T-cell (primary cell): ENCODE measurements at regions not wholly inside any gene's neighbourhood (a gene's known extent, or its start where the extent isn't known, plus 50 kb on each side); places are given as distances from the start of the nearest gene placed in this dataset.

Source experiments
- ATAC-seq, 4 experiments: fragments of 200-7000 bp in 3 of 4; fragments of 150-1000 bp in 1 of 4; cut with Tn5 transposase; replicated peaks in 1 of 4; 1 replicate in 3 of 4; 2 replicates in 1 of 4; pipeline ENCODE4 v1.10.0; 2021; ENCODE audit warnings: moderate library complexity in 3 of 4, mild to moderate bottlenecking in 2 of 4, moderate number of reproducible peaks in 1 of 4
- CTCF ChIA-PET, 2 donors: fragments of 300-600 bp; sonication (Branson Sonifier 250); formaldehyde crosslinking; loops; one replicate each; lab custom pipeline; 2022; ENCODE audit warnings: antibody characterized with exemption in 2 of 2; lab: Charles Lee
- POLR2A ChIA-PET, 2 donors: fragments of 300-600 bp; sonication (Branson Sonifier 250); formaldehyde crosslinking; loops; one replicate each; lab custom pipeline; 2022; ENCODE audit warnings: antibody characterized with exemption in 2 of 2; lab: Charles Lee
- DNase-seq, 35 experiments: peaks; one replicate each; pipeline versions ENCODE4 v3.0.0 to v3.0.0-alpha.2; 2013 to 2023
- H3K27ac ChIP-seq: one replicate; pipeline ENCODE4 v1.5.1; 2013; ENCODE audit warnings: low read length
- H3K27me3 ChIP-seq, 2 experiments: replicated peaks in 1 of 2; 1 replicate in 1 of 2; 2 replicates in 1 of 2; pipeline versions ENCODE4 v1.6.1 to v1.7.0; 2013; ENCODE audit warnings: low read length in 1 of 2, mixed read lengths in 1 of 2; ENCODE audit not compliant: control insufficient read depth in 2 of 2, insufficient read depth in 2 of 2; ENCODE audit errors: extremely low read depth in 1 of 2
- H3K36me3 ChIP-seq, 2 donors: 1 replicate in 1 of 2; 2 replicates in 1 of 2; pipeline versions ENCODE4 v1.6.1 to v1.7.0; 2013; ENCODE audit warnings: low read length in 1 of 2; ENCODE audit not compliant: control insufficient read depth in 2 of 2, insufficient read depth in 1 of 2; ENCODE audit errors: extremely low read depth in 1 of 2
- H3K4me1 ChIP-seq, 2 experiments: 1 replicate in 1 of 2; 2 replicates in 1 of 2; pipeline versions ENCODE4 v1.6.1 to v1.7.0; 2013; ENCODE audit warnings: low read length in 2 of 2, mixed read lengths in 1 of 2; ENCODE audit not compliant: insufficient read depth in 2 of 2, control insufficient read depth in 1 of 2; ENCODE audit errors: extremely low read depth in 1 of 2
- H3K4me3 ChIP-seq, 2 donors: 1 replicate in 1 of 2; 2 replicates in 1 of 2; pipeline versions ENCODE4 v1.5.1 to v1.7.0; 2013; ENCODE audit warnings: mild to moderate bottlenecking in 2 of 2, low read length in 1 of 2, moderate library complexity in 1 of 2; ENCODE audit not compliant: control insufficient read depth in 1 of 2; ENCODE audit errors: extremely low read depth in 1 of 2
- H3K9me3 ChIP-seq: 2 replicates; pipeline ENCODE4 v1.7.0; 2013
- H3K27ac Mint-ChIP-seq, 2 donors: one replicate each; pipeline ENCODE4 v1.8.0; 2020 to 2021; ENCODE audit warnings: mild to moderate bottlenecking in 2 of 2, mixed read lengths in 2 of 2
- H3K27me3 Mint-ChIP-seq, 2 donors: one replicate each; pipeline ENCODE4 v1.8.0; 2021 to 2022; ENCODE audit warnings: mixed read lengths in 2 of 2
- H3K36me3 Mint-ChIP-seq: one replicate; pipeline ENCODE4 v1.8.0; 2021; ENCODE audit warnings: mixed read lengths
- H3K4me1 Mint-ChIP-seq, 3 donors: one replicate each; pipeline ENCODE4 v1.8.0; 2020 to 2022; ENCODE audit warnings: mixed read lengths in 3 of 3, mild to moderate bottlenecking in 1 of 3
- H3K4me3 Mint-ChIP-seq, 3 donors: one replicate each; pipeline ENCODE4 v1.8.0; 2020 to 2022; ENCODE audit warnings: mild to moderate bottlenecking in 3 of 3, mixed read lengths in 3 of 3, moderate library complexity in 3 of 3
- H3K9me3 Mint-ChIP-seq, 3 donors: one replicate each; pipeline ENCODE4 v1.8.0; 2020 to 2022; ENCODE audit warnings: mixed read lengths in 3 of 3
- WGBS: methylation state at CpG from one replicate; pipeline ENCODE4 v1.1.5; 2013; ENCODE audit warnings: missing lambda C conversion rate; ENCODE audit not compliant: insufficient coverage; 5-methylcytosine and 5-hydroxymethylcytosine counted together

DNA sequence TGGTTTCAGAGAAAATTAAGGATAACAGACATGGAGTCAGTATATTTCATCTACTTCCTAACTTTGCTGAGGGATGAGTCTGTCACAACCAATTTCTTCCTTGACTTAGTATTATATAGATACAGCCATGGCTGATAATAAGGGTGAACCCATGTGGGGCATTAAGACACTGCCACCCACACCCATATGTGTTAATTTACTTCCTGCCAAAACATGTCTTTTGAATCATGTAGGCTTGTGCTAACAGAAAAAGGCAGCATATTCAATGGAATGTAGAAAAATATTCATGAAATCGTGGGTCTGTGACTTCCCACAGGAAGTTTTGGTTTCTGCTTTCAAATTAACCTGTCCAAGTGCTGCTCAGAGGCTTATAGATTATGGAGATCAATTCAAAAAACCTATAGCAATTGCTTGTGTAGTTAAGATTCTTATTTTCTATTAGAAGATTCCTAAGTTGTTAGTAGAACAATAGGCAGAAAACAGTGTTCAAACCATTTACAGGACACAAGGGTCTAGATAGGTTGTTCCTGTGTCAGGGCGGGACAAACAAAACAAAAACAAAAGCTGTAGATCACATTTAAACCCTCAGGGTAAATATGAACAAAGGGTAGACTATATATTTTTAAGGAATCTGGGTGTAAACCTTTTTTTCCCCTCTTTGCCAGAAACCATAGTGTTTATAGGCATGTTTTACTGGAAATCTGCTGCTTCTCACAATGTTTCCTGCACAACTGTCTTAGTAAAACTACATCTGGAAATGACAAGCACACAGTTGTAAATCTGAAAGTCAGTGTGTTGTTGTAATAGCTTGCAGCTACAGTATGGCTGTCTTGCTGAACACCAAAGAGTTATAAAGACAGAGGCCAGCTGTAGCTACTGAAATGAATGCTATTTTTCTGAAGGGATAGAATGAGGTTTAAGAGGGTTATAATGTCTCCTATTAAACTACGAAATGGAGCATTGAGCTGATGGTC lies 691.2 kb downstream of the EPHA4 start:
- DNase-seq: no peak
- Mint-ChIP-seq H3K27ac (no peak overlapping the region), H3K27me3 (peaks cover 0 to 3% of the 10 kb centered on the region in 2 donors), H3K4me3 (no peak overlapping the region), H3K9me3 (no peaks in the 10 kb centered on the region), H3K36me3 (no peaks in the 10 kb centered on the region), H3K4me1 (no peaks in the 10 kb centered on the region)
- CTCF ChIA-PET: no interaction called here
- Histone ChIP-seq H3K27ac (no peak overlapping the region), H3K4me3 (no peak overlapping the region), H3K36me3 (no peaks in the 10 kb centered on the region), H3K4me1 (no peaks in the 10 kb centered on the region), H3K27me3 (no peaks in the 10 kb centered on the region), H3K9me3 (no peaks in the 10 kb centered on the region)
- no peak for ATAC-seq
- POLR2A ChIA-PET: no interaction called here
- WGBS: no CpG with 5 or more reads among the region's 3 CpGs

DNA sequence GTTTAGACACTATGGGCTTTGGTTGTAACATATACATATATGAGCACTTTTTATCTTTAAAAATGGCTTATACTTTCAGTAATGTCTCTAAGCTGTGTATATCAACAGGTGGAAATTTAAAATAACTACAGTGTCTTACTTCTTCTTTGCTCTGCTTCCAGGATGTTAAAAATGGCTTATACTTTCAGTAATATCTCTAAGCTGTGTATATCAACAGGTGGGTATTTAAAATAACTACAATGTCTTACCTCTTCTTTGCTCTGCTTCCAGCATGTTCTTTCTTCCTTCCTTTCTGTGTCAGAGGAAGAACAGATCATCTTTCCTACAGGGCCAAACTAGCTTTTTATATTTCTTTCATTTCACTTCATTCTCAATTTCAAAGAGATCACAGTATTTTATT lies 689.6 kb downstream of the EPHA4 start:
- Histone ChIP-seq H3K4me3 (no peak overlapping the region), H3K4me1 (no peaks in the 10 kb centered on the region), H3K27ac (no peak overlapping the region), H3K36me3 (no peaks in the 10 kb centered on the region), H3K9me3 (no peaks in the 10 kb centered on the region), H3K27me3 (no peaks in the 10 kb centered on the region)
- CTCF ChIA-PET: interaction anchor here in 1 of 2 donors (0.6 to 1.1 kb wide), 2 partner anchors 12 to 194 kb away, joined by 3 read pairs; no protein-coding TSS in a partner anchor
- POLR2A ChIA-PET: no interaction called here
- Mint-ChIP-seq H3K9me3 (no peaks in the 10 kb centered on the region), H3K4me3 (no peak overlapping the region), H3K36me3 (no peaks in the 10 kb centered on the region), H3K27me3 (peaks cover 0 to 3% of the 10 kb centered on the region in 2 donors), H3K4me1 (no peaks in the 10 kb centered on the region), H3K27ac (no peak overlapping the region)
- ATAC-seq (no peak), DNase-seq (no peak)

DNA sequence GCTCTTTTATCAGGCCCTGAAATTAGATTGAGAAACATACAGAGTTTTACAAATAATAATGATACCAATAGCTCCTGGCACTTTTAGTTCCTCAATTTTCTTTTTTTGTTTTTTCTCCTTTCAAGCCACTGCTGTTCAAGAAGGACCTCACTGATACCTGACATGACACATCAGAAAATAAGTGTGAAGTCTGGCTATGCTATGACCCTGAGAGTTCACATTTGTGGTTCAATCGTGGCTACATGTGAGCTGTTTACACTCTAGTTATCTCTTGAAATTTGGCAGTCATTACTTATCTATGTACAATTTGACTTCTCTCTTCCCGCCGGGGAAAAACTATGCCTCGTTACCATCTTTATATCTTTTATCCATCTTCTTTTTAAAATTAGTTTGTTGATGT lies 686.5 kb downstream of the EPHA4 start:
- Mint-ChIP-seq H3K36me3 (no peaks in the 10 kb centered on the region), H3K4me3 (no peak overlapping the region), H3K27ac (no peak overlapping the region), H3K4me1 (no peaks in the 10 kb centered on the region), H3K27me3 (peaks cover 0 to 3% of the 10 kb centered on the region in 2 donors), H3K9me3 (no peaks in the 10 kb centered on the region)
- ChIA-PET CTCF (no interaction called here), POLR2A (no interaction called here)
- no CpG with 5 or more reads among the region's 4 CpGs for WGBS
- DNase-seq: no peak
- Histone ChIP-seq H3K36me3 (no peaks in the 10 kb centered on the region), H3K9me3 (no peaks in the 10 kb centered on the region), H3K4me1 (no peaks in the 10 kb centered on the region), H3K27me3 (no peaks in the 10 kb centered on the region), H3K27ac (no peak overlapping the region), H3K4me3 (no peak overlapping the region)
- no peak for ATAC-seq

DNA sequence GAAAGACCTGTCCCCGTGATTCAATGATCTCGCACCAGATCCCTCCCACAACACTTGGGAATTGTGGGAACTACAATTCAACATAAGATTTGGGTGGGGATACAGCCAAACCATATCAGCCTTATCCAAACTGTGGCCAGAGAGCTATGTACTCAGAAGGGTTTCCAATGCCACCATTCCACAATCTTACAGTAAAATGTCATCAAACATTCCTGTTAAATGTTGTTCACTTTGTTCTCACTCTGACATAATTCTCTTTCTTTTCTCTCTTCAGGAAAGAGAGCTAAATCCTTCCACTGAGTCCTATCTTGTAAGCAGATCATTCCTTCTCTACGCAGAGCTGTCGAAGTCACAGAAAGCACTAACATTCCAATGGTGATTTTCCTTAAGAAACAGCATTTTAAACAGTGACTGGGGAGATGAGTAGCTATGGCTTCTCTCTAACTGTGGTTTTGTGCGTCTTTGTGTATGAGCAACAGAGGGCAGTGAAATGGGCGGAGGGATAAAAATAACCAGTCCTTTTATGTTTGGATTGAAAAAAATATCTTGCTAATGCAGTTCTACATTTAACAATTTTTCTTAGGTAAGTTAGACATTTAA lies 684.7 kb downstream of the EPHA4 start:
- Histone ChIP-seq H3K4me3 (no peak overlapping the region), H3K36me3 (no peaks in the 10 kb centered on the region), H3K4me1 (no peaks in the 10 kb centered on the region), H3K9me3 (no peaks in the 10 kb centered on the region), H3K27me3 (peaks cover 0 to 4% of the 10 kb centered on the region in 2 experiments), H3K27ac (no peak overlapping the region)
- Mint-ChIP-seq H3K4me1 (no peaks in the 10 kb centered on the region), H3K27ac (no peak overlapping the region), H3K27me3 (peaks cover 0 to 5% of the 10 kb centered on the region in 2 donors), H3K9me3 (no peaks in the 10 kb centered on the region), H3K4me3 (no peak overlapping the region), H3K36me3 (no peaks in the 10 kb centered on the region)
- POLR2A ChIA-PET: no interaction called here
- WGBS: no CpG with 5 or more reads among the region's 6 CpGs
- ATAC-seq (no peak), DNase-seq (no peak)
- CTCF ChIA-PET: no interaction called here

DNA sequence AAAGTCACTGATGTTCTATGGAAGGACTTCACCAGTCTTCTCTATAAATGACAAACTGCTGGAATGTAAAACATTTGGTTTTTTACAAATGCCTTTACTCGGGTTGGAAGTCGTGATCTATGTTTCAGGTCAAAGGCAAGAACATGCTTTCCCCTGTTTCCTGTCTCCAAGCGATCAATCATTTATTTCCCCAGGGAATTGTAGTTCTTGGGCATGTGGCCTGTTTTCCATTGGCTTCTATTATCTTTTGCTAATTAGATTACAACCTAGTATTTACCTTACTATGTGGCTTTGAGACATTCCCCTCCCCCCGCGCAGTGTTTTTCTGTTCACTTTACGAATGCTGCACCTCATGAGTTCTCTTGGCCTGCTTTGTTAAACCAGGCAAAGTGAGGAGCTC lies 684.2 kb downstream of the EPHA4 start:
- Mint-ChIP-seq H3K27me3 (peaks cover 0 to 5% of the 10 kb centered on the region in 2 donors), H3K9me3 (no peaks in the 10 kb centered on the region), H3K4me1 (no peaks in the 10 kb centered on the region), H3K36me3 (no peaks in the 10 kb centered on the region), H3K27ac (no peak overlapping the region), H3K4me3 (no peak overlapping the region)
- ChIA-PET POLR2A (no interaction called here), CTCF (no interaction called here)
- peaks cover 0 to 4% of the 10 kb centered on the region in 2 experiments for H3K27me3 ChIP-seq
- H3K36me3 ChIP-seq: no peaks in the 10 kb centered on the region
- H3K27ac ChIP-seq: no peak overlapping the region
- H3K4me3 ChIP-seq: no peak overlapping the region
- ATAC-seq (no peak), DNase-seq (no peak)
- no peaks in the 10 kb centered on the region for H3K4me1 ChIP-seq
- H3K9me3 ChIP-seq: no peaks in the 10 kb centered on the region
- 83% methylated on average over 2 of the region's 6 CpGs for WGBS

DNA sequence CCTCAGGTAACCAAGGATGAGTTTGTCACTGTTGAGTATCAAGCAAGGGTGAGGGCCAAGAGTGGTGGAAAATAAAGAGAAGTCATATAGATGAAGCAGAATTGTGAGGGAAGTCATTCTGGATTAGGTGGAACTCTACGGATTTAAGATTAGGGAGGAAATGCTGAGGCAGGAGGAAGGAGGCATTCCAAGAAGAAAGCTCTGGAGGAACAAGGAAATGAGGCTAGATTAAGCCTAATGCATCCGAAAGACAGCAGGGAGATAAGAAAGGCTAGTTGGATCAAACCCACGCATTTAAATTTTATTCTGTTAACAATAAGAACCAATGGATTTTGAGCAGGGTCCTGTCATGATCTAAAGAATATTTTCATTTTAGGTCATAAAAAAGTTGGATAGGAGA lies 681.2 kb downstream of the EPHA4 start:
- Mint-ChIP-seq H3K27me3 (peaks cover 4 to 5% of the 10 kb centered on the region in 2 donors), H3K27ac (no peak overlapping the region), H3K9me3 (no peaks in the 10 kb centered on the region), H3K4me3 (no peak overlapping the region), H3K36me3 (no peaks in the 10 kb centered on the region), H3K4me1 (no peaks in the 10 kb centered on the region)
- Histone ChIP-seq H3K27me3 (peaks cover 0 to 4% of the 10 kb centered on the region in 2 experiments), H3K36me3 (no peaks in the 10 kb centered on the region), H3K4me1 (no peaks in the 10 kb centered on the region), H3K4me3 (no peak overlapping the region), H3K27ac (no peak overlapping the region), H3K9me3 (no peaks in the 10 kb centered on the region)
- DNase-seq: no peak
- CTCF ChIA-PET: interaction anchor here in 1 of 2 donors (0.7 kb wide), 1 partner anchor 433 kb away, joined by 3 read pairs; no protein-coding TSS in a partner anchor
- POLR2A ChIA-PET: no interaction called here
- WGBS: 56% methylated on average over 1 of the region's 3 CpGs
- no peak for ATAC-seq
